Hepatocyte (in vitro differentiated cells): ENCODE measurements at regions not wholly inside any gene's neighbourhood (a gene's known extent, or its start where the extent isn't known, plus 50 kb on each side); places are given as distances from the start of the nearest gene placed in this dataset.

Source experiments
- DNase-seq: peaks from one replicate; pipeline ENCODE4 v3.0.0-alpha.2; 2016; ENCODE audit warnings: low spot score
- H2AFZ ChIP-seq: fragments of 200-600 bp; sonication (generic); 2 replicates; pipeline ENCODE4 v1.6.0; 2016; ENCODE audit warnings: antibody characterized with exemption, mild to moderate bottlenecking
- H3K27ac ChIP-seq: fragments of 200-600 bp; sonication (generic); 2 replicates; pipeline ENCODE4 v1.5.1; 2016; ENCODE audit warnings: mild to moderate bottlenecking
- H3K27me3 ChIP-seq: fragments of 200-600 bp; sonication (generic); 2 replicates; pipeline ENCODE4 v1.6.1; 2016
- H3K36me3 ChIP-seq: fragments of 200-600 bp; sonication (generic); replicated peaks from 2 replicates; pipeline ENCODE4 v1.5.1; 2016; ENCODE audit warnings: low read depth; ENCODE audit not compliant: insufficient read depth
- H3K4me1 ChIP-seq: fragments of 200-600 bp; sonication (generic); 2 replicates; pipeline ENCODE4 v1.5.1; 2016; ENCODE audit warnings: mild to moderate bottlenecking, moderate library complexity; ENCODE audit not compliant: insufficient read depth
- H3K4me2 ChIP-seq: fragments of 200-600 bp; sonication (generic); 2 replicates; pipeline ENCODE4 v1.6.0; 2016
- H3K4me3 ChIP-seq: fragments of 200-600 bp; sonication (generic); 2 replicates; pipeline ENCODE4 v1.5.1; 2016; ENCODE audit warnings: mild to moderate bottlenecking
- H3K79me2 ChIP-seq: fragments of 200-600 bp; sonication (generic); 2 replicates; pipeline ENCODE4 v1.6.0; 2017; ENCODE audit warnings: mild to moderate bottlenecking
- H3K9me2 ChIP-seq: fragments of 200-600 bp; sonication (generic); replicated peaks from 2 replicates; pipeline ENCODE4 v1.6.0; 2017; ENCODE audit warnings: mild to moderate bottlenecking; ENCODE audit not compliant: insufficient read depth
- H3K9me3 ChIP-seq: fragments of 200-600 bp; sonication (generic); 2 replicates; pipeline ENCODE4 v1.5.1; 2016; ENCODE audit warnings: low read depth, mild to moderate bottlenecking
- H4K20me1 ChIP-seq: fragments of 200-600 bp; sonication (generic); 2 replicates; pipeline ENCODE4 v1.6.0; 2016; ENCODE audit warnings: mild to moderate bottlenecking; ENCODE audit not compliant: insufficient read depth, poor library complexity, severe bottlenecking
- CTCF ChIP-seq: fragments of 200-600 bp; sonication (generic); IDR thresholded peaks from 2 replicates; pipeline ENCODE4 v1.5.1; 2016; ENCODE audit warnings: antibody characterized with exemption, mild to moderate bottlenecking; ENCODE audit not compliant: poor library complexity
- EZH2 ChIP-seq: fragments of 200-600 bp; sonication (generic); IDR thresholded peaks from 2 replicates; pipeline ENCODE4 v1.6.1; 2016; ENCODE audit warnings: antibody characterized with exemption, mild to moderate bottlenecking, borderline replicate concordance
- EZH2phosphoT487 ChIP-seq: fragments of 200-600 bp; sonication (generic); IDR thresholded peaks from one replicate; pipeline ENCODE4 v1.6.1; 2018; ENCODE audit warnings: antibody characterized with exemption, mild to moderate bottlenecking, low read depth, moderate library complexity; ENCODE audit not compliant: unreplicated experiment, severe bottlenecking
- WGBS: methylation state at CpG from one replicate; pipeline ENCODE4 v1.1.6; 2016; ENCODE audit warnings: low lambda C conversion rate; ENCODE audit errors: missing lambda C conversion rate; 5-methylcytosine and 5-hydroxymethylcytosine counted together

DNA sequence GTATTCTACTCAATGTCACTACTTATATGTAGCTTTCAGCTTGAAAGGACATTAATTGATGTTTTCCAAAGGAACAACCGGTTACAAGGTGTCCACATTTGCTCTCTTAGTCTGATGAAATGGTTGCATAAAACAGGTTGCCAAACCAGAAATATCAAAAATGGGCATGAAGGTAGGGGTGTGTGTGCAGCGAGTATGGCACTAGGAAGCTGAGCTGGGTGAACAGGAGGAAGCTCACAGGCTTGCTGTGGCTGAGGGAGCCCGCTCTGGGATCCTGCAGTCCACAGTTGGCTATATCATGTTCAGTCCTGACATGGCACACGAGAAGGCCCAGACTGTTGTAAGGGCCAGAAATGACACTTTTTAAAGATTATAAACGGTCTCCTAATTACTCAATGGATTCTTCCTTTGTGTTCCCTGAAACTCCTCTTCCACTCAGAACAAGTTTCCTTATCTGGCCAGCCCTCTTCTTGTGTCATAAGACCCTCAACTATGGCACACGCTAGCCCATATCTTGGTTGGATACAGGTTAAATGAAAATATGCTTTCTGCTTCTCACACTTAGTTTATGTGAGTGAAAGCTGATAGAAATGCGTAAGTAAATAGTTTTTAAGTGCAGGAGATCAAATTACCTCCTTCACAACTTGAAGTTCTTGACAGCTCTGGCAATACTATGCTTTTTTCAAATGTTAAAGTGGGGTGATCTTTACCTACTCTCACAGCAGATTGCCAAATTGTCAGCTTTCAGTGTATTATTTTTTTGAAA, 201.5 kb downstream of the LMO4 start:
- Histone ChIP-seq H2AFZ (no peak overlapping the region), H3K4me1 (no peaks in the 10 kb centered on the region), H3K79me2 (no peaks in the 10 kb centered on the region), H3K4me3 (no peak overlapping the region), H3K9me2 (no peaks in the 10 kb centered on the region), H3K9me3 (no peaks in the 10 kb centered on the region), H3K36me3 (no peaks in the 10 kb centered on the region), H3K27ac (no peak overlapping the region), H4K20me1 (no peaks in the 10 kb centered on the region), H3K4me2 (no peak overlapping the region), H3K27me3 (no peaks in the 10 kb centered on the region)
- TF ChIP-seq EZH2 (no peak), EZH2phosphoT487 (no peak), CTCF (no peak)
- 86% methylated on average over 7 of the region's 7 CpGs for WGBS
- DNase-seq, result no peak

- 43% methylated on average over 1 of the region's 1 CpG for WGBS
These were observed 206.9 kb downstream of the LMO4 start for GRCh38 chr1:87535551-87535950.

DNA sequence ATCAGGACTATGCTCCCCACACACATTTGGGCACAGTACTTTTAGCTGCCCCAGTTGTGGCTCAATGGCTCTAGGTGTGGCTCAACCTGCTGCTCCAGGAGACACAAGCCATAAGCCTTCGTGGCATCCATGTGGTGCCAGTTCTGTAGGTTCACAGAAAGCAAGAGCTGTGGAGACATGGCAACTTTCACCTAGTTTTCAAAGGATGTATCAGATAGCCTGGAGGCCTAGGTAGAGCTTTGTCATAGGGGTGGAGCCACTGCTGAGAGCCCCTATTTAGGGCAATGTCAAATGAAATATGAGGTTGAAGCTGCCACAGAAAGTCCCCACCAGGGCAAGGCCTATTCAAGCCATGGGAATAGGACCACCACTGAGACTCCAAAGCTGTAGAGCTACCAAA, 210.5 kb downstream of the LMO4 start:
- Histone ChIP-seq H3K27ac (no peak overlapping the region), H3K79me2 (no peaks in the 10 kb centered on the region), H3K27me3 (no peaks in the 10 kb centered on the region), H3K4me2 (no peak overlapping the region), H2AFZ (no peak overlapping the region), H3K9me3 (peaks cover 11% of the 10 kb centered on the region), H3K4me1 (no peaks in the 10 kb centered on the region), H4K20me1 (no peaks in the 10 kb centered on the region), H3K9me2 (no peaks in the 10 kb centered on the region), H3K4me3 (no peak overlapping the region), H3K36me3 (no peaks in the 10 kb centered on the region)
- no peak for DNase-seq
- TF ChIP-seq EZH2 (no peak), EZH2phosphoT487 (no peak), CTCF (no peak)
- WGBS, result 96% methylated on average over 1 of the region's 1 CpG

More at GRCh38 chr1:87535551-87535950, 206.9 kb downstream of the LMO4 start:
- H3K9me3 ChIP-seq, result no peaks in the 10 kb centered on the region
- no peaks in the 10 kb centered on the region for H3K9me2 ChIP-seq
- DNase-seq, result no peak
- H3K4me2 ChIP-seq, result no peak overlapping the region
- H3K79me2 ChIP-seq, result no peaks in the 10 kb centered on the region
- TF ChIP-seq EZH2 (no peak), CTCF (no peak), EZH2phosphoT487 (no peak)
- no peak overlapping the region for H2AFZ ChIP-seq
- H3K36me3 ChIP-seq, result no peaks in the 10 kb centered on the region
- H3K4me3 ChIP-seq, result no peak overlapping the region
- H3K27ac ChIP-seq, result no peak overlapping the region
- no peaks in the 10 kb centered on the region for H3K27me3 ChIP-seq
- no peaks in the 10 kb centered on the region for H4K20me1 ChIP-seq
- no peaks in the 10 kb centered on the region for H3K4me1 ChIP-seq

DNA sequence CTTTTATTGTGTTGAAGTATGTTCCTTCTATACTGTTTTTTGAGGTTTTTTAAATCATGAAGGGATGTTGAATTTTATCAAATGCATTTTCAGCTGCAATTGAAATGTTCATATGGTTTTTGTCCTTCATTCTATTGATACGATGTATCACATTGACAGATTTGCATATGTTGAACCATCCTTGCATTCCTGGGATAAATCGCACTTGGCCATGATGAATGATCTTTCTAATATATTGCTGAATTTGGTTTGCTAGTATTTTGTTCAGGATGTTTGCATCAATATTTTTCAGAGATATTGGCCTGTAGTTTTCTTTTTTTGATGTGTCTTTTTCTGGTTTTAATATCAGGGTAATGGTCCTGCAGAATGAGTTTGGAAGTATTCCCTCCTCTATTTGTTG, 214.0 kb downstream of the LMO4 start:
- TF ChIP-seq EZH2 (no peak), CTCF (no peak), EZH2phosphoT487 (no peak)
- Histone ChIP-seq H3K9me3 (peaks cover 11% of the 10 kb centered on the region), H3K27me3 (no peaks in the 10 kb centered on the region), H3K4me1 (no peaks in the 10 kb centered on the region), H3K36me3 (no peaks in the 10 kb centered on the region), H3K4me2 (no peak overlapping the region), H3K27ac (no peak overlapping the region), H3K9me2 (no peaks in the 10 kb centered on the region), H4K20me1 (no peaks in the 10 kb centered on the region), H3K79me2 (no peaks in the 10 kb centered on the region), H2AFZ (no peak overlapping the region), H3K4me3 (no peak overlapping the region)
- no peak for DNase-seq
- WGBS, result 98% methylated on average over 2 of the region's 2 CpGs
